ENCODE measurements at regions not wholly inside any gene's neighbourhood (a gene's known extent, or its start where the extent isn't known, plus 50 kb on each side); places are given as distances from the start of the nearest gene placed in this dataset.

- no peak for ATAC-seq
- DNase-seq (ENCODE audit: low spot score), result no peak
- Histone ChIP-seq H3K4me3 (replicated peaks in 1 of 3; ENCODE audit: insufficient read depth in 1 of 3, low read depth in 2 of 3, low read length in 3 of 3) (no peak overlapping the region), H3K79me2 (ENCODE audit: insufficient read depth, low read length) (no peaks in the 10 kb centered on the region), H3K4me2 (ENCODE audit: low read depth, low read length) (no peak overlapping the region), H3K27me3 (ENCODE audit: control insufficient read depth in 1 of 2, insufficient read depth in 2 of 2, low read length in 2 of 2) (no peaks in the 10 kb centered on the region), H2AFZ (ENCODE audit: low read length) (no peak overlapping the region), H3K36me3 (replicated peaks in 1 of 2; ENCODE audit: control insufficient read depth in 1 of 2, insufficient read depth in 2 of 2, low read length in 2 of 2) (no peaks in the 10 kb centered on the region), H3K4me1 (ENCODE audit: insufficient read depth, low read length) (no peaks in the 10 kb centered on the region), H4K20me1 (ENCODE audit: insufficient read depth, low read length) (no peaks in the 10 kb centered on the region), H3K9me3 (ENCODE audit: low read length) (no peaks in the 10 kb centered on the region), H3K27ac (ENCODE audit: extremely low read length, insufficient read depth, low read length) (no peak overlapping the region), H3K9ac (ENCODE audit: insufficient read depth, low read depth, low read length) (no peak overlapping the region)
- no TSS peak for BruUV-seq (replicated peaks)
- TF ChIP-seq MBD4 (IDR thresholded peaks at IDR 0.05; ENCODE audit: borderline replicate concordance, low read length) (no peak), ATF5 (CRISPR knock-in tag; IDR thresholded peaks at IDR 0.05; ENCODE audit: low read depth) (no peak), ZBTB26 (CRISPR knock-in tag; IDR thresholded peaks at IDR 0.05; ENCODE audit: borderline replicate concordance) (no peak), IRF1 (CRISPR knock-in tag; IDR thresholded peaks at IDR 0.05; ENCODE audit: low read depth) (no peak), KDM2A (CRISPR knock-in tag; IDR thresholded peaks at IDR 0.05; ENCODE audit: borderline replicate concordance, low read depth) (no peak), ZNF496 (CRISPR knock-in tag; IDR thresholded peaks at IDR 0.05; ENCODE audit: insufficient replicate concordance) (no peak), FOXA1 (IDR thresholded peaks at IDR 0.05) (no peak), FOXA1 (CRISPR knock-in tag; IDR thresholded peaks at IDR 0.05) (no peak), SATB2 (CRISPR knock-in tag; IDR thresholded peaks at IDR 0.05) (no peak), TAF1 (CRISPR knock-in tag; IDR thresholded peaks at IDR 0.05) (no peak), NRL (CRISPR knock-in tag; IDR thresholded peaks at IDR 0.05; ENCODE audit: borderline replicate concordance) (no peak), ZSCAN30 (CRISPR knock-in tag; IDR thresholded peaks at IDR 0.05) (no peak), GATAD2A (CRISPR knock-in tag; IDR thresholded peaks at IDR 0.05) (no peak), MTF2 (CRISPR knock-in tag; IDR thresholded peaks at IDR 0.05; ENCODE audit: borderline replicate concordance) (no peak), ZFP91 (CRISPR knock-in tag; IDR thresholded peaks at IDR 0.05; ENCODE audit: borderline replicate concordance) (no peak), PLSCR1 (CRISPR knock-in tag; IDR thresholded peaks at IDR 0.05; ENCODE audit: borderline replicate concordance) (no peak), TBX2 (CRISPR knock-in tag; IDR thresholded peaks at IDR 0.05; ENCODE audit: borderline replicate concordance) (no peak), ZNF883 (CRISPR knock-in tag; IDR thresholded peaks at IDR 0.05; ENCODE audit: not compliant biosample characterization) (no peak), ZFP36L2 (CRISPR knock-in tag; IDR thresholded peaks at IDR 0.05) (no peak)
- POLR2A ChIA-PET, result no interaction called here
- no peak for FAIRE-seq
- whole genome bisulfite sequencing (ENCODE audit: low lambda C conversion rate), result 5% methylated on average over 1 of the region's 1 CpG
- CTCF ChIA-PET (ENCODE audit: low intra/inter-chr PET ratio, low total read pairs), result no interaction called here
- intact Hi-C loops (cut with micrococcal nuclease; ENCODE audit: unreplicated experiment), result no loop called here
- in situ Hi-C loops (cut with HindIII; ENCODE audit: extremely low pct_ligation_motif_present, low pct_unique_long_range_greater_than_20kb), result no loop called here
Observed at GRCh38 chr9:101904845-101905244, 166.4 kb upstream of the GRIN3A start.

Data from HepG2 (cell line).